IMR-90 (cell line): ENCODE measurements at regions not wholly inside any gene's neighbourhood (a gene's known extent, or its start where the extent isn't known, plus 50 kb on each side); places are given as distances from the start of the nearest gene placed in this dataset.
"Not testable (repeated sequence)": the region's sequence is repeated elsewhere in the genome, so short reads cannot be mapped to it uniquely, and the experiment has no call there.

ENCODE experiments used
- ATAC-seq: fragments of 200-7000 bp; cut with Tn5 transposase; 2 replicates; pipeline ENCODE4 v1.9.1; 2020; ENCODE audit warnings: low read depth, mild to moderate bottlenecking, moderate library complexity
- BruUV-seq: library from RNA; stranded (reverse); fragments of 400-500 nt; replicated peaks from 2 replicates; lab custom pipeline; 2021; lab: Mats Ljungman, UMichigan
- CTCF ChIA-PET: fragments of 300-600 bp; formaldehyde crosslinking; extraction: SDS; loops from one replicate; lab custom pipeline; 2021; ENCODE audit warnings: antibody characterized with exemption; lab: Yijun Ruan, JAX
- POLR2A ChIA-PET: fragments of 300-600 bp; sonication (Branson Sonifier 250); formaldehyde crosslinking; loops from one replicate; lab custom pipeline; 2022; ENCODE audit warnings: antibody characterized with exemption; ENCODE audit not compliant: unreplicated experiment; lab: Charles Lee
- DNase-seq: peaks from one replicate; pipeline ENCODE4 v3.0.0; 2013
- H2AFZ ChIP-seq: replicated peaks from 2 replicates; pipeline ENCODE3; 2013; ENCODE audit warnings: low read length, mild to moderate bottlenecking; ENCODE audit not compliant: poor library complexity
- H2AK5ac ChIP-seq: 2 replicates; pipeline ENCODE4 v1.6.1; 2013; ENCODE audit warnings: low read depth, low read length, inconsistent platforms
- H2AK9ac ChIP-seq: replicated peaks from 2 replicates; pipeline ENCODE3; 2013; ENCODE audit warnings: mild to moderate bottlenecking, low read depth, low read length, moderate library complexity; ENCODE audit not compliant: poor library complexity
- H2BK120ac ChIP-seq: 2 replicates; pipeline ENCODE4 v1.6.1; 2013; ENCODE audit warnings: low read depth, low read length, inconsistent platforms
- H2BK15ac ChIP-seq: 3 replicates; pipeline ENCODE4 v1.6.1; 2013; ENCODE audit warnings: low read depth, low read length, inconsistent platforms
- H2BK20ac ChIP-seq: 2 replicates; pipeline ENCODE4 v1.6.1; 2013; ENCODE audit warnings: low read depth, mild to moderate bottlenecking, inconsistent platforms, low read length, moderate library complexity
- H2BK5ac ChIP-seq: 2 replicates; pipeline ENCODE4 v1.6.1; 2013; ENCODE audit warnings: mild to moderate bottlenecking, low read depth, low read length, inconsistent platforms; ENCODE audit not compliant: poor library complexity, severe bottlenecking
- H3K14ac ChIP-seq: replicated peaks from 2 replicates; pipeline ENCODE4 v1.6.1; 2013; ENCODE audit warnings: low read depth, low read length, inconsistent platforms
- H3K18ac ChIP-seq: 2 replicates; pipeline ENCODE4 v1.6.1; 2013; ENCODE audit warnings: low read depth, low read length, control low read depth
- H3K23ac ChIP-seq: 2 replicates; pipeline ENCODE4 v1.6.1; 2013; ENCODE audit warnings: low read depth, low read length, inconsistent platforms
- H3K27ac ChIP-seq: 2 replicates; pipeline ENCODE4 v1.5.1; 2013; ENCODE audit warnings: mild to moderate bottlenecking, control low read depth, low read length; ENCODE audit not compliant: insufficient read depth
- H3K27me3 ChIP-seq: 2 replicates; pipeline ENCODE4 v1.6.1; 2013; ENCODE audit warnings: low read length; ENCODE audit not compliant: control insufficient read depth, insufficient read depth
- H3K36me3 ChIP-seq: 2 replicates; pipeline ENCODE4 v1.6.1; 2013; ENCODE audit warnings: low read length, mixed read lengths; ENCODE audit not compliant: control insufficient read depth, insufficient read depth
- H3K4ac ChIP-seq: 2 replicates; pipeline ENCODE4 v1.6.1; 2013; ENCODE audit warnings: low read depth, low read length, inconsistent platforms
- H3K4me1 ChIP-seq: 2 replicates; pipeline ENCODE4 v1.6.1; 2013; ENCODE audit warnings: low read length, mixed read lengths; ENCODE audit not compliant: control insufficient read depth, insufficient read depth
- H3K4me2 ChIP-seq: 2 replicates; pipeline ENCODE4 v1.6.1; 2013; ENCODE audit warnings: low read depth, mild to moderate bottlenecking, control low read depth, low read length, moderate library complexity
- H3K4me3 ChIP-seq: 2 replicates; pipeline ENCODE4 v1.5.1; 2013; ENCODE audit warnings: low read depth, mild to moderate bottlenecking, control low read depth, low read length, moderate library complexity; ENCODE audit not compliant: insufficient read depth
- H3K56ac ChIP-seq: 2 replicates; pipeline ENCODE4 v1.6.1; 2013; ENCODE audit warnings: low read length, inconsistent platforms; ENCODE audit not compliant: insufficient read depth; ENCODE audit errors: extremely low read depth
- H3K79me1 ChIP-seq, 2 experiments: 2 replicates each; pipeline ENCODE4 v1.6.1; 2013; ENCODE audit warnings: low read length in 2 of 2, inconsistent platforms in 1 of 2, low read depth in 1 of 2
- H3K9ac ChIP-seq: 2 replicates; pipeline ENCODE4 v1.6.1; 2013; ENCODE audit warnings: low read depth, low read length, control low read depth
- H3K9me1 ChIP-seq: 2 replicates; pipeline ENCODE4 v1.6.1; 2013; ENCODE audit warnings: low read length, inconsistent platforms; ENCODE audit not compliant: insufficient read depth
- H3K9me3 ChIP-seq: 2 replicates; pipeline ENCODE4 v1.6.1; 2013; ENCODE audit warnings: low read length; ENCODE audit not compliant: control insufficient read depth, insufficient read depth
- H4K20me1 ChIP-seq: 2 replicates; pipeline ENCODE4 v1.6.1; 2013; ENCODE audit warnings: low read length, inconsistent platforms; ENCODE audit not compliant: insufficient read depth
- H4K5ac ChIP-seq: 2 replicates; pipeline ENCODE4 v1.6.1; 2013; ENCODE audit warnings: mild to moderate bottlenecking, low read depth, low read length, control low read depth
- H4K8ac ChIP-seq, 2 experiments: 2 replicates each; pipeline ENCODE4 v1.6.1; 2013; ENCODE audit warnings: low read depth in 2 of 2, low read length in 2 of 2, control low read depth in 1 of 2, inconsistent platforms in 1 of 2
- H4K91ac ChIP-seq: 2 replicates; pipeline ENCODE4 v1.6.1; 2013; ENCODE audit warnings: low read depth, low read length, inconsistent platforms; ENCODE audit not compliant: insufficient read depth
- whole genome bisulfite sequencing, 2 experiments: methylation state at CpG; one replicate each; pipeline versions ENCODE4 v1.1.5 to v1.1.7; 2013; ENCODE audit warnings: missing lambda C conversion rate in 2 of 2; ENCODE audit not compliant: insufficient read length in 1 of 2; ENCODE audit errors: extremely low coverage in 2 of 2; 5-methylcytosine and 5-hydroxymethylcytosine counted together
- dilution Hi-C: fragments of 300-500 bp; cut with HindIII; formaldehyde crosslinking; loops from one replicate; pipeline ENCODE4 v1.14.3; 2018; ENCODE audit warnings: low sequenced_read_pairs; ENCODE audit not compliant: unreplicated experiment
- in situ Hi-C: fragments of 300-500 bp; cut with MboI; formaldehyde crosslinking; loops from 3 replicates; pipeline ENCODE4 v1.14.3; 2019; ENCODE audit warnings: low sequenced_read_pairs, inconsistent platforms, mixed read lengths
- intact Hi-C: fragments of 100-400 bp; cut with micrococcal nuclease; formaldehyde crosslinking; loops from 2 replicates; pipeline ENCODE4 v1.10.0; 2022

DNA sequence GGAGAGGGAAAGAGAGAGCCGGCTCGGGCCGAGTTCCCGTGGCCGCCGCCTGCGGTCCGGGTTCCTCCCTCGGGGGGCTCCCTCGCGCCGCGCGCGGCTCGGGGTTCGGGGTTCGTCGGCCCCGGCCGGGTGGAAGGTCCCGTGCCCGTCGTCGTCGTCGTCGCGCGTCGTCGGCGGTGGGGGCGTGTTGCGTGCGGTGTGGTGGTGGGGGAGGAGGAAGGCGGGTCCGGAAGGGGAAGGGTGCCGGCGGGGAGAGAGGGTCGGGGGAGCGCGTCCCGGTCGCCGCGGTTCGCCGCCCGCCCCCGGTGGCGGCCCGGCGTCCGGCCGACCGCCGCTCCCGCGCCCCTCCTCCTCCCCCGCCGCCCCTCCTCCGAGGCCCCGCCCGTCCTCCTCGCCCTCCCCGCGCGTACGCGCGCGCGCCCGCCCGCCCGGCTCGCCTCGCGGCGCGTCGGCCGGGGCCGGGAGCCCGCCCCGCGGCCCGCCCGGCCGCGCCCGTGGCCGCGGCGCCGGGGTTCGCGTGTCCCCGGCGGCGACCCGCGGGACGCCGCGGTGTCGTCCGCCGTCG, 2308.3 kb upstream of the TPTE start:
- H3K79me1 ChIP-seq, H3K9me1 ChIP-seq, DNase-seq, H2AFZ ChIP-seq, H3K4ac ChIP-seq, BruUV-seq, H3K18ac ChIP-seq, H3K27me3 ChIP-seq, H3K4me1 ChIP-seq, H3K9me3 ChIP-seq, H2BK20ac ChIP-seq, dilution Hi-C loops, H3K9ac ChIP-seq, H4K8ac ChIP-seq, H4K20me1 ChIP-seq, H4K5ac ChIP-seq, H3K4me3 ChIP-seq, H2AK9ac ChIP-seq, H3K23ac ChIP-seq, H2BK15ac ChIP-seq, CTCF ChIA-PET, H2AK5ac ChIP-seq, ATAC-seq, in situ Hi-C loops, H2BK120ac ChIP-seq, H4K91ac ChIP-seq, H3K56ac ChIP-seq, intact Hi-C loops, H3K27ac ChIP-seq, H2BK5ac ChIP-seq, H3K14ac ChIP-seq, H3K36me3 ChIP-seq, H3K4me2 ChIP-seq, POLR2A ChIA-PET: not testable (repeated sequence)
- WGBS, 2 experiments: 52% methylated on average over 18 of the region's 111 CpGs; no CpG with 5 or more reads in 1 of the 2 experiments

DNA sequence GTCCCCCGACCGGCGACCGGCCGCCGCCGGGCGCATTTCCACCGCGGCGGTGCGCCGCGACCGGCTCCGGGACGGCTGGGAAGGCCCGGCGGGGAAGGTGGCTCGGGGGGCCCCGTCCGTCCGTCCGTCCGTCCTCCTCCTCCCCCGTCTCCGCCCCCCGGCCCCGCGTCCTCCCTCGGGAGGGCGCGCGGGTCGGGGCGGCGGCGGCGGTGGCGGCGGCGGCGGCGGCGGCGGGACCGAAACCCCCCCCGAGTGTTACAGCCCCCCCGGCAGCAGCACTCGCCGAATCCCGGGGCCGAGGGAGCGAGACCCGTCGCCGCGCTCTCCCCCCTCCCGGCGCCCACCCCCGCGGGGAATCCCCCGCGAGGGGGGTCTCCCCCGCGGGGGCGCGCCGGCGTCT, 2306.8 kb upstream of the TPTE start:
- H3K36me3 ChIP-seq, H2BK15ac ChIP-seq, H3K27me3 ChIP-seq, intact Hi-C loops, H3K9me3 ChIP-seq, H4K8ac ChIP-seq, H3K4me1 ChIP-seq, H4K20me1 ChIP-seq, H3K14ac ChIP-seq, H2AFZ ChIP-seq, BruUV-seq, H3K9me1 ChIP-seq, H4K5ac ChIP-seq, H2BK120ac ChIP-seq, H4K91ac ChIP-seq, H3K56ac ChIP-seq, in situ Hi-C loops, dilution Hi-C loops, H3K27ac ChIP-seq, H3K4ac ChIP-seq, H2AK5ac ChIP-seq, POLR2A ChIA-PET, H3K9ac ChIP-seq, H3K4me2 ChIP-seq, H2BK5ac ChIP-seq, H3K79me1 ChIP-seq, H2AK9ac ChIP-seq, H3K23ac ChIP-seq, ATAC-seq, DNase-seq, H3K4me3 ChIP-seq, H2BK20ac ChIP-seq, H3K18ac ChIP-seq, CTCF ChIA-PET: not testable (repeated sequence)
- WGBS, 2 experiments: no CpG with 5 or more reads among the region's 70 CpGs
